ENCODE measurements at regions not wholly inside any gene's neighbourhood (a gene's known extent, or its start where the extent isn't known, plus 50 kb on each side); places are given as distances from the start of the nearest gene placed in this dataset.

- TF ChIP-seq CTCF (IDR thresholded peaks at IDR 0.05): no peak
Measured at GRCh38 chr4:114088481-114088880, 109.0 kb upstream of the ARSJ start.

GRCh38 chr4:114091546-114091945 lies 112.1 kb upstream of the ARSJ start:
- no peak overlapping the region for H3K4me3 ChIP-seq
- intact Hi-C loops (cut with DNase I, micrococcal nuclease): no loop called here
- DNase-seq: no peak
- no peak for TF ChIP-seq CTCF (IDR thresholded peaks at IDR 0.05)
- H3K9me3 ChIP-seq: no peaks in the 10 kb centered on the region
- no peak for ATAC-seq
- H3K4me1 ChIP-seq (ENCODE audit: low read depth): no peaks in the 10 kb centered on the region
- no peaks in the 10 kb centered on the region for H3K36me3 ChIP-seq (ENCODE audit: low read depth)

More at GRCh38 chr4:114088481-114088880, 109.0 kb upstream of the ARSJ start:
- ATAC-seq (no peak), DNase-seq (no peak)
- Histone ChIP-seq H3K4me1 (ENCODE audit: low read depth) (no peaks in the 10 kb centered on the region), H3K4me3 (no peak overlapping the region), H3K36me3 (ENCODE audit: low read depth) (no peaks in the 10 kb centered on the region), H3K9me3 (no peaks in the 10 kb centered on the region)
- intact Hi-C loops (cut with DNase I, micrococcal nuclease): no loop called here

GRCh38 chr4:114093221-114093715 lies 113.8 kb upstream of the ARSJ start:
- no peaks in the 10 kb centered on the region for H3K36me3 ChIP-seq (ENCODE audit: low read depth)
- intact Hi-C loops (cut with DNase I, micrococcal nuclease): no loop called here
- no peak overlapping the region for H3K4me3 ChIP-seq
- H3K9me3 ChIP-seq: no peaks in the 10 kb centered on the region
- ATAC-seq (no peak), DNase-seq (no peak)
- no peaks in the 10 kb centered on the region for H3K4me1 ChIP-seq (ENCODE audit: low read depth)
- TF ChIP-seq CTCF (IDR thresholded peaks at IDR 0.05): no peak

- TF ChIP-seq CTCF (IDR thresholded peaks at IDR 0.05): no peak
- intact Hi-C loops (cut with DNase I, micrococcal nuclease): no loop called here
- ATAC-seq (peak; percentile 63), DNase-seq (no peak)
- Histone ChIP-seq H3K4me1 (ENCODE audit: low read depth) (no peaks in the 10 kb centered on the region), H3K9me3 (no peaks in the 10 kb centered on the region), H3K36me3 (ENCODE audit: low read depth) (no peaks in the 10 kb centered on the region), H3K4me3 (no peak overlapping the region)
Measured at GRCh38 chr4:114100288-114101031, 121.0 kb upstream of the ARSJ start.

GRCh38 chr4:114103908-114104307 lies 124.5 kb upstream of the ARSJ start:
- Histone ChIP-seq H3K4me1 (ENCODE audit: low read depth) (no peaks in the 10 kb centered on the region), H3K36me3 (ENCODE audit: low read depth) (no peaks in the 10 kb centered on the region), H3K4me3 (no peak overlapping the region), H3K9me3 (no peaks in the 10 kb centered on the region)
- intact Hi-C loops (cut with DNase I, micrococcal nuclease): no loop called here
- no peak for ATAC-seq
- no peak for TF ChIP-seq CTCF (IDR thresholded peaks at IDR 0.05)
- no peak for DNase-seq
